ENCODE measurements at regions not wholly inside any gene's neighbourhood (a gene's known extent, or its start where the extent isn't known, plus 50 kb on each side); places are given as distances from the start of the nearest gene placed in this dataset.

GRCh38 chr4:155566354-155566753 is 100.3 kb upstream of the GUCY1A1 start:
- CTCF ChIA-PET, result no interaction called here
- Histone ChIP-seq H4K20me1 (ENCODE audit: insufficient read depth) (no peaks in the 10 kb centered on the region), H3K4me1 (replicated peaks; ENCODE audit: insufficient read depth) (no peaks in the 10 kb centered on the region), H3K27me3 (ENCODE audit: insufficient read depth, low read depth) (no peaks in the 10 kb centered on the region), H3K9me2 (ENCODE audit: insufficient read depth) (no peaks in the 10 kb centered on the region), H3K4me3 (no peak overlapping the region), H3K27ac (no peak overlapping the region), H3F3A (ENCODE audit: insufficient read depth, low read depth) (no peaks in the 10 kb centered on the region), H3K4me2 (no peak overlapping the region), H3K9me3 (ENCODE audit: insufficient read depth, low read depth) (no peaks in the 10 kb centered on the region), H3K36me3 (ENCODE audit: low read depth) (no peaks in the 10 kb centered on the region), H3K79me2 (ENCODE audit: low read depth) (no peaks in the 10 kb centered on the region), H2AFZ (no peak overlapping the region)
- TF ChIP-seq, protein P1, sequence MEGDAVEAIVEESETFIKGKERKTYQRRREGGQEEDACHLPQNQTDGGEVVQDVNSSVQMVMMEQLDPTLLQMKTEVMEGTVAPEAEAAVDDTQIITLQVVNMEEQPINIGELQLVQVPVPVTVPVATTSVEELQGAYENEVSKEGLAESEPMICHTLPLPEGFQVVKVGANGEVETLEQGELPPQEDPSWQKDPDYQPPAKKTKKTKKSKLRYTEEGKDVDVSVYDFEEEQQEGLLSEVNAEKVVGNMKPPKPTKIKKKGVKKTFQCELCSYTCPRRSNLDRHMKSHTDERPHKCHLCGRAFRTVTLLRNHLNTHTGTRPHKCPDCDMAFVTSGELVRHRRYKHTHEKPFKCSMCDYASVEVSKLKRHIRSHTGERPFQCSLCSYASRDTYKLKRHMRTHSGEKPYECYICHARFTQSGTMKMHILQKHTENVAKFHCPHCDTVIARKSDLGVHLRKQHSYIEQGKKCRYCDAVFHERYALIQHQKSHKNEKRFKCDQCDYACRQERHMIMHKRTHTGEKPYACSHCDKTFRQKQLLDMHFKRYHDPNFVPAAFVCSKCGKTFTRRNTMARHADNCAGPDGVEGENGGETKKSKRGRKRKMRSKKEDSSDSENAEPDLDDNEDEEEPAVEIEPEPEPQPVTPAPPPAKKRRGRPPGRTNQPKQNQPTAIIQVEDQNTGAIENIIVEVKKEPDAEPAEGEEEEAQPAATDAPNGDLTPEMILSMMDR (conservative IDR thresholded peaks at IDR 0.05), result no peak
- no peak for TF ChIP-seq EZH2 (IDR thresholded peaks at IDR 0.05; ENCODE audit: low read depth)
- no peak for DNase-seq
- POLR2A ChIA-PET (ENCODE audit: unreplicated experiment), result no interaction called here
- no TSS peak for BruUV-seq (replicated peaks)
- intact Hi-C loops (cut with micrococcal nuclease; ENCODE audit: unreplicated experiment), result no loop called here

DNA sequence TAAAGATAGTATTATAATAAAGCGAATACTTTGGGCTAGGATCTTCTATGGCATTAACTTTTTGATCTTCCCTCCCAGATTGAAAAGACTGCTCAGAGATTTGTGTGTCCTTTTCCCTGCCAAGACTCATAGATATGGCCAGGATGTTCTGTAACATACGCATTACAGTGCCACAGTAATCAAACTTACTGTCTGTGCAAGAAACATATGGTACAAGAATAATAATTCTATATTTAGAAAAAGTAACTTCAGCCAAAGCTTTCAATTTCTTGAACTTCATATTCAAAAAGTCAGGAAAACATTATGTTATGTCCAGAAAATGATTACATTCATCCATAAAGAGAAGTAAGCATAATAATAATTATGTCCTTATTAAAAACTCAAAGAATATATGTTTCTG is 100.9 kb upstream of the GUCY1A1 start:
- no peaks in the 10 kb centered on the region for H3F3A ChIP-seq (ENCODE audit: insufficient read depth, low read depth)
- intact Hi-C loops (cut with micrococcal nuclease; ENCODE audit: unreplicated experiment), result no loop called here
- no peak overlapping the region for H3K27ac ChIP-seq
- no peaks in the 10 kb centered on the region for H3K9me3 ChIP-seq (ENCODE audit: insufficient read depth, low read depth)
- no peaks in the 10 kb centered on the region for H3K36me3 ChIP-seq (ENCODE audit: low read depth)
- H3K4me2 ChIP-seq, result no peak overlapping the region
- CTCF ChIA-PET, result no interaction called here
- no peak for DNase-seq
- no peaks in the 10 kb centered on the region for H4K20me1 ChIP-seq (ENCODE audit: insufficient read depth)
- no peak overlapping the region for H3K4me3 ChIP-seq
- no peaks in the 10 kb centered on the region for H3K4me1 ChIP-seq (replicated peaks; ENCODE audit: insufficient read depth)
- BruUV-seq (replicated peaks), result no TSS peak
- POLR2A ChIA-PET (ENCODE audit: unreplicated experiment), result no interaction called here
- no peak for TF ChIP-seq EZH2 (IDR thresholded peaks at IDR 0.05; ENCODE audit: low read depth)
- TF ChIP-seq, protein P1 (conservative IDR thresholded peaks at IDR 0.05), result no peak
- H2AFZ ChIP-seq, result no peak overlapping the region
- no peaks in the 10 kb centered on the region for H3K79me2 ChIP-seq (ENCODE audit: low read depth)
- H3K27me3 ChIP-seq (ENCODE audit: insufficient read depth, low read depth), result no peaks in the 10 kb centered on the region
- H3K9me2 ChIP-seq (ENCODE audit: insufficient read depth), result no peaks in the 10 kb centered on the region

- CTCF ChIA-PET, result no interaction called here
- Histone ChIP-seq H3K36me3 (ENCODE audit: low read depth) (no peaks in the 10 kb centered on the region), H2AFZ (no peak overlapping the region), H3F3A (ENCODE audit: insufficient read depth, low read depth) (no peaks in the 10 kb centered on the region), H4K20me1 (ENCODE audit: insufficient read depth) (no peaks in the 10 kb centered on the region), H3K27ac (no peak overlapping the region), H3K4me2 (no peak overlapping the region), H3K79me2 (ENCODE audit: low read depth) (no peaks in the 10 kb centered on the region), H3K4me1 (replicated peaks; ENCODE audit: insufficient read depth) (no peaks in the 10 kb centered on the region), H3K9me3 (ENCODE audit: insufficient read depth, low read depth) (no peaks in the 10 kb centered on the region), H3K27me3 (ENCODE audit: insufficient read depth, low read depth) (no peaks in the 10 kb centered on the region), H3K9me2 (ENCODE audit: insufficient read depth) (no peaks in the 10 kb centered on the region), H3K4me3 (no peak overlapping the region)
- intact Hi-C loops (cut with micrococcal nuclease; ENCODE audit: unreplicated experiment), result no loop called here
- no peak for DNase-seq
- TF ChIP-seq, protein P1 (conservative IDR thresholded peaks at IDR 0.05), result no peak
- no peak for TF ChIP-seq EZH2 (IDR thresholded peaks at IDR 0.05; ENCODE audit: low read depth)
- no TSS peak for BruUV-seq (replicated peaks)
- POLR2A ChIA-PET (ENCODE audit: unreplicated experiment), result no interaction called here
Observed at GRCh38 chr4:155565330-155565729, 101.3 kb upstream of the GUCY1A1 start.
